K562 (cell line): ENCODE measurements at regions not wholly inside any gene's neighbourhood (a gene's known extent, or its start where the extent isn't known, plus 50 kb on each side); places are given as distances from the start of the nearest gene placed in this dataset.

ENCODE experiments used
- ATAC-seq: fragments of 200-7000 bp; cut with Tn5 transposase; 3 replicates; pipeline ENCODE4 v1.9.1; 2020; ENCODE audit warnings: moderate library complexity
- BruUV-seq: library from RNA; stranded (reverse); fragments of 400-500 nt; replicated peaks from 2 replicates; lab custom pipeline; 2021; lab: Mats Ljungman, UMichigan
- CTCF ChIA-PET: fragments of 300-600 bp; formaldehyde crosslinking; extraction: SDS; loops from one replicate; lab custom pipeline; 2021; ENCODE audit warnings: low intra/inter-chr PET ratio; lab: Yijun Ruan, JAX
- POLR2A ChIA-PET: fragments of 300-600, 350-650 bp; sonication (Branson Sonifier 250); formaldehyde crosslinking; extraction: SDS; loops from one replicate; lab custom pipeline; 2021; ENCODE audit warnings: antibody characterized with exemption, inconsistent platforms; lab: Yijun Ruan, JAX
- DNase-seq, 4 experiments: peaks; one replicate each; pipeline versions ENCODE4 v3.0.0 to v3.0.0-alpha.2; 2011 to 2018; ENCODE audit warnings: low spot score in 3 of 4, mixed read lengths in 3 of 4; ENCODE audit errors: extremely low read depth in 1 of 4
- FAIRE-seq: peaks from 2 replicates; lab custom pipeline; 2011; peaks lifted over from hg19 to GRCh38; lab: Jason Lieb, UNC
- H2AFZ ChIP-seq: 2 replicates; pipeline ENCODE4 v1.6.0; 2011; ENCODE audit warnings: low read depth, low read length, control low read depth, inconsistent platforms
- H3K27ac ChIP-seq: fragments of 200-600 bp; 3 replicates; pipeline ENCODE4 v1.8.0; 2011; ENCODE audit warnings: low read depth, mild to moderate bottlenecking, control low read depth, inconsistent platforms, low read length, moderate library complexity, mixed read lengths; ENCODE audit errors: extremely low read depth
- H3K27me3 ChIP-seq, 2 experiments: fragments of 300-600 bp in 1 of 2; 2 replicates in 1 of 2; 3 replicates in 1 of 2; pipeline versions ENCODE4 v1.6.0 to v1.8.0; 2011; ENCODE audit warnings: inconsistent platforms in 2 of 2, low read length in 2 of 2, mild to moderate bottlenecking in 1 of 2, mixed read lengths in 1 of 2, moderate library complexity in 1 of 2; ENCODE audit not compliant: control insufficient read depth in 2 of 2, insufficient read depth in 2 of 2
- H3K36me3 ChIP-seq: fragments of 300-600 bp; 3 replicates; pipeline ENCODE4 v1.8.0; 2011; ENCODE audit warnings: mild to moderate bottlenecking, low read length, inconsistent platforms; ENCODE audit not compliant: control insufficient read depth, insufficient read depth
- H3K4me1 ChIP-seq, 2 experiments: fragments of 200-600 bp in 1 of 2; replicated peaks in 1 of 2; 2 replicates in 1 of 2; 3 replicates in 1 of 2; pipeline versions ENCODE4 v1.5.1 to v1.8.0; 2011; ENCODE audit warnings: inconsistent platforms in 2 of 2, low read length in 2 of 2, mild to moderate bottlenecking in 1 of 2, mixed read lengths in 1 of 2, moderate library complexity in 1 of 2; ENCODE audit not compliant: control insufficient read depth in 2 of 2, insufficient read depth in 2 of 2
- H3K4me2 ChIP-seq: 2 replicates; pipeline ENCODE4 v1.6.1; 2011; ENCODE audit warnings: low read length, control low read depth, inconsistent platforms, mixed read lengths; ENCODE audit not compliant: insufficient read depth
- H3K4me3 ChIP-seq: fragments of 200-600 bp; sonication (generic), shearing (Covaris generic); 2 replicates; pipeline ENCODE4 v1.5.1; 2016; ENCODE audit warnings: control low read depth, inconsistent platforms
- H3K79me2 ChIP-seq: fragments of 200-600 bp; 3 replicates; pipeline ENCODE4 v1.8.0; 2011; ENCODE audit warnings: low read length, inconsistent platforms; ENCODE audit not compliant: control insufficient read depth, insufficient read depth
- H3K9ac ChIP-seq, 2 experiments: 2 replicates each; pipeline versions ENCODE4 v1.6.0 to v1.6.1; 2011; ENCODE audit warnings: low read depth in 2 of 2, low read length in 2 of 2, control low read depth in 1 of 2, inconsistent platforms in 1 of 2, mild to moderate bottlenecking in 1 of 2, mixed read lengths in 1 of 2; ENCODE audit not compliant: insufficient read depth in 1 of 2
- H3K9me1 ChIP-seq: one replicate; pipeline ENCODE4 v1.6.0; 2011; ENCODE audit warnings: inconsistent platforms, mild to moderate bottlenecking, low read length, moderate library complexity; ENCODE audit not compliant: control insufficient read depth, insufficient read depth
- H3K9me3 ChIP-seq: replicated peaks from 2 replicates; pipeline ENCODE4 v1.5.1; 2011; ENCODE audit warnings: low read depth, low read length, inconsistent platforms; ENCODE audit not compliant: control insufficient read depth, insufficient read depth
- H4K20me1 ChIP-seq: replicated peaks from 2 replicates; pipeline ENCODE4 v1.6.1; 2011; ENCODE audit warnings: low read length, inconsistent platforms, mixed read lengths; ENCODE audit not compliant: control insufficient read depth, insufficient read depth
- DDX20 ChIP-seq: fragments of 450-650 bp; IDR thresholded peaks from 2 replicates; pipeline ENCODE4 v1.6.1; 2016; ENCODE audit warnings: missing genetic modification characterization, low read depth, mild to moderate bottlenecking, missing compliant biosample characterization, moderate library complexity
- SNRNP70 ChIP-seq: fragments of 200-400 bp; formaldehyde crosslinking; optimal IDR thresholded peaks from 2 replicates; pipeline ENCODE3; 2017; ENCODE audit warnings: low read depth, low read length
- ZBTB7A ChIP-seq: IDR thresholded peaks from 2 replicates; pipeline ENCODE4 v1.6.1; 2011; ENCODE audit warnings: low read depth, mild to moderate bottlenecking, low read length, moderate library complexity, borderline replicate concordance; ENCODE audit not compliant: control insufficient read depth
- ZNF24 ChIP-seq: fragments of 450-650 bp; IDR thresholded peaks from 2 replicates; pipeline ENCODE4 v1.6.1; 2016
- WGBS: fragments of 100-300 bp; shearing (Covaris generic); methylation state at CpG from one replicate; pipeline ENCODE4 v1.1.6; 2016; ENCODE audit warnings: low coverage, mixed read lengths; ENCODE audit not compliant: insufficient coverage; ENCODE audit errors: missing lambda C conversion rate; 5-methylcytosine and 5-hydroxymethylcytosine counted together
- in situ Hi-C: fragments of 300-500 bp; cut with MboI; formaldehyde crosslinking; loops from 4 replicates; pipeline ENCODE4 v1.15.0; 2018; ENCODE audit warnings: inconsistent platforms, mixed read lengths
- intact Hi-C: fragments of 100-400 bp; cut with micrococcal nuclease; formaldehyde crosslinking; loops from 2 replicates; pipeline ENCODE4 v1.14.2; 2022
- TF ChIP-seq, protein P1 (sequence below): fragments of 450-650 bp; formaldehyde crosslinking; IDR thresholded peaks from 2 replicates; pipeline ENCODE4 v1.4.0; 2020; ENCODE audit warnings: mild to moderate bottlenecking, moderate library complexity
- TF ChIP-seq, protein P2 (sequence below): fragments of 450-650 bp; formaldehyde crosslinking; IDR thresholded peaks from 2 replicates; pipeline ENCODE4 v1.4.0; 2020; ENCODE audit warnings: mild to moderate bottlenecking, moderate library complexity
- TF ChIP-seq, protein P3 (sequence below): sonication (generic); formaldehyde crosslinking; IDR thresholded peaks from 2 replicates; pipeline ENCODE4 v1.8.0; 2022; ENCODE audit warnings: missing genetic modification reagents, mild to moderate bottlenecking, borderline replicate concordance
- TF ChIP-seq, protein P4 (sequence below): sonication (generic); formaldehyde crosslinking; IDR thresholded peaks from 2 replicates; pipeline ENCODE4 v1.8.0; 2023; ENCODE audit warnings: missing genetic modification reagents, mild to moderate bottlenecking, borderline replicate concordance
- TF ChIP-seq, protein P5 (sequence below): sonication (generic); formaldehyde crosslinking; IDR thresholded peaks from 2 replicates; pipeline ENCODE4 v1.8.1; 2022; ENCODE audit warnings: missing genetic modification reagents

DNA sequence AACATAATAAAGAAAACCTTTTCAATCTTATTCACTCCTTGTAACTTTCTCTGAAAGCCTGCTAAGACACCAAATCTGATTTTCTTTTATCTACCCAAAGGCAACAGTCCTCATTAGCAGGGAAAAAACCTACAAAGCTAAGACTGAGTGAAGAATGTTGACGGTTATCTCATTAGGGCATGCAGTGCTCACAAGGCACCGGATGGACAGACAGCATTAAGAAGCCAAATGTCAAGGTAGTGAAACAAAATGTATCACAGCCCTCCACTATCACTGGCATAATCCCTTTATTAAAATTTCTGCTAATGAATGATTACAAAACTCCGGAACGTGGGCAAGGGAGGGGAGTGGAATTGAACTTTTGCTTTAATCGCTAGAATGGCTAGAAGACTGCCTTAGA is 442.8 kb downstream of the NEBL start:
- Histone ChIP-seq H3K27ac (no peak overlapping the region), H2AFZ (no peak overlapping the region), H3K4me1 (no peaks in the 10 kb centered on the region), H3K27me3 (no peaks in the 10 kb centered on the region), H3K4me2 (no peak overlapping the region), H3K9me1 (no peaks in the 10 kb centered on the region), H3K4me3 (no peak overlapping the region), H3K9ac (no peak overlapping the region), H3K79me2 (no peaks in the 10 kb centered on the region), H3K36me3 (no peaks in the 10 kb centered on the region), H4K20me1 (no peaks in the 10 kb centered on the region), H3K9me3 (no peaks in the 10 kb centered on the region; the same call in 1 of the 2 replicates)
- ChIA-PET POLR2A (no interaction called here), CTCF (no interaction called here)
- in situ Hi-C loops (no loop called here), intact Hi-C loops (no loop called here)
- WGBS: 0% methylated on average over 5 of the region's 5 CpGs
- FAIRE-seq (no peak), DNase-seq (no peak), ATAC-seq (no peak)
- BruUV-seq: no TSS peak
- TF ChIP-seq, protein P1, sequence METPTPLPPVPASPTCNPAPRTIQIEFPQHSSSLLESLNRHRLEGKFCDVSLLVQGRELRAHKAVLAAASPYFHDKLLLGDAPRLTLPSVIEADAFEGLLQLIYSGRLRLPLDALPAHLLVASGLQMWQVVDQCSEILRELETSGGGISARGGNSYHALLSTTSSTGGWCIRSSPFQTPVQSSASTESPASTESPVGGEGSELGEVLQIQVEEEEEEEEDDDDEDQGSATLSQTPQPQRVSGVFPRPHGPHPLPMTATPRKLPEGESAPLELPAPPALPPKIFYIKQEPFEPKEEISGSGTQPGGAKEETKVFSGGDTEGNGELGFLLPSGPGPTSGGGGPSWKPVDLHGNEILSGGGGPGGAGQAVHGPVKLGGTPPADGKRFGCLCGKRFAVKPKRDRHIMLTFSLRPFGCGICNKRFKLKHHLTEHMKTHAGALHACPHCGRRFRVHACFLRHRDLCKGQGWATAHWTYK (CRISPR knock-in tag): no peak
- TF ChIP-seq, protein P2, sequence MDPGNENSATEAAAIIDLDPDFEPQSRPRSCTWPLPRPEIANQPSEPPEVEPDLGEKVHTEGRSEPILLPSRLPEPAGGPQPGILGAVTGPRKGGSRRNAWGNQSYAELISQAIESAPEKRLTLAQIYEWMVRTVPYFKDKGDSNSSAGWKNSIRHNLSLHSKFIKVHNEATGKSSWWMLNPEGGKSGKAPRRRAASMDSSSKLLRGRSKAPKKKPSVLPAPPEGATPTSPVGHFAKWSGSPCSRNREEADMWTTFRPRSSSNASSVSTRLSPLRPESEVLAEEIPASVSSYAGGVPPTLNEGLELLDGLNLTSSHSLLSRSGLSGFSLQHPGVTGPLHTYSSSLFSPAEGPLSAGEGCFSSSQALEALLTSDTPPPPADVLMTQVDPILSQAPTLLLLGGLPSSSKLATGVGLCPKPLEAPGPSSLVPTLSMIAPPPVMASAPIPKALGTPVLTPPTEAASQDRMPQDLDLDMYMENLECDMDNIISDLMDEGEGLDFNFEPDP (CRISPR knock-in tag): no peak
- TF ChIP-seq ZBTB7A: no peak
- no peak for TF ChIP-seq ZNF24
- no peak for TF ChIP-seq SNRNP70
- no peak for TF ChIP-seq DDX20 (tag)
- TF ChIP-seq, protein P3, sequence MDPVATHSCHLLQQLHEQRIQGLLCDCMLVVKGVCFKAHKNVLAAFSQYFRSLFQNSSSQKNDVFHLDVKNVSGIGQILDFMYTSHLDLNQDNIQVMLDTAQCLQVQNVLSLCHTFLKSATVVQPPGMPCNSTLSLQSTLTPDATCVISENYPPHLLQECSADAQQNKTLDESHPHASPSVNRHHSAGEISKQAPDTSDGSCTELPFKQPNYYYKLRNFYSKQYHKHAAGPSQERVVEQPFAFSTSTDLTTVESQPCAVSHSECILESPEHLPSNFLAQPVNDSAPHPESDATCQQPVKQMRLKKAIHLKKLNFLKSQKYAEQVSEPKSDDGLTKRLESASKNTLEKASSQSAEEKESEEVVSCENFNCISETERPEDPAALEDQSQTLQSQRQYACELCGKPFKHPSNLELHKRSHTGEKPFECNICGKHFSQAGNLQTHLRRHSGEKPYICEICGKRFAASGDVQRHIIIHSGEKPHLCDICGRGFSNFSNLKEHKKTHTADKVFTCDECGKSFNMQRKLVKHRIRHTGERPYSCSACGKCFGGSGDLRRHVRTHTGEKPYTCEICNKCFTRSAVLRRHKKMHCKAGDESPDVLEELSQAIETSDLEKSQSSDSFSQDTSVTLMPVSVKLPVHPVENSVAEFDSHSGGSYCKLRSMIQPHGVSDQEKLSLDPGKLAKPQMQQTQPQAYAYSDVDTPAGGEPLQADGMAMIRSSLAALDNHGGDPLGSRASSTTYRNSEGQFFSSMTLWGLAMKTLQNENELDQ (CRISPR knock-in tag): no peak
- TF ChIP-seq, protein P4, sequence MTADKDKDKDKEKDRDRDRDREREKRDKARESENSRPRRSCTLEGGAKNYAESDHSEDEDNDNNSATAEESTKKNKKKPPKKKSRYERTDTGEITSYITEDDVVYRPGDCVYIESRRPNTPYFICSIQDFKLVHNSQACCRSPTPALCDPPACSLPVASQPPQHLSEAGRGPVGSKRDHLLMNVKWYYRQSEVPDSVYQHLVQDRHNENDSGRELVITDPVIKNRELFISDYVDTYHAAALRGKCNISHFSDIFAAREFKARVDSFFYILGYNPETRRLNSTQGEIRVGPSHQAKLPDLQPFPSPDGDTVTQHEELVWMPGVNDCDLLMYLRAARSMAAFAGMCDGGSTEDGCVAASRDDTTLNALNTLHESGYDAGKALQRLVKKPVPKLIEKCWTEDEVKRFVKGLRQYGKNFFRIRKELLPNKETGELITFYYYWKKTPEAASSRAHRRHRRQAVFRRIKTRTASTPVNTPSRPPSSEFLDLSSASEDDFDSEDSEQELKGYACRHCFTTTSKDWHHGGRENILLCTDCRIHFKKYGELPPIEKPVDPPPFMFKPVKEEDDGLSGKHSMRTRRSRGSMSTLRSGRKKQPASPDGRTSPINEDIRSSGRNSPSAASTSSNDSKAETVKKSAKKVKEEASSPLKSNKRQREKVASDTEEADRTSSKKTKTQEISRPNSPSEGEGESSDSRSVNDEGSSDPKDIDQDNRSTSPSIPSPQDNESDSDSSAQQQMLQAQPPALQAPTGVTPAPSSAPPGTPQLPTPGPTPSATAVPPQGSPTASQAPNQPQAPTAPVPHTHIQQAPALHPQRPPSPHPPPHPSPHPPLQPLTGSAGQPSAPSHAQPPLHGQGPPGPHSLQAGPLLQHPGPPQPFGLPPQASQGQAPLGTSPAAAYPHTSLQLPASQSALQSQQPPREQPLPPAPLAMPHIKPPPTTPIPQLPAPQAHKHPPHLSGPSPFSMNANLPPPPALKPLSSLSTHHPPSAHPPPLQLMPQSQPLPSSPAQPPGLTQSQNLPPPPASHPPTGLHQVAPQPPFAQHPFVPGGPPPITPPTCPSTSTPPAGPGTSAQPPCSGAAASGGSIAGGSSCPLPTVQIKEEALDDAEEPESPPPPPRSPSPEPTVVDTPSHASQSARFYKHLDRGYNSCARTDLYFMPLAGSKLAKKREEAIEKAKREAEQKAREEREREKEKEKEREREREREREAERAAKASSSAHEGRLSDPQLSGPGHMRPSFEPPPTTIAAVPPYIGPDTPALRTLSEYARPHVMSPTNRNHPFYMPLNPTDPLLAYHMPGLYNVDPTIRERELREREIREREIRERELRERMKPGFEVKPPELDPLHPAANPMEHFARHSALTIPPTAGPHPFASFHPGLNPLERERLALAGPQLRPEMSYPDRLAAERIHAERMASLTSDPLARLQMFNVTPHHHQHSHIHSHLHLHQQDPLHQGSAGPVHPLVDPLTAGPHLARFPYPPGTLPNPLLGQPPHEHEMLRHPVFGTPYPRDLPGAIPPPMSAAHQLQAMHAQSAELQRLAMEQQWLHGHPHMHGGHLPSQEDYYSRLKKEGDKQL (CRISPR knock-in tag): no peak
- TF ChIP-seq, protein P5, sequence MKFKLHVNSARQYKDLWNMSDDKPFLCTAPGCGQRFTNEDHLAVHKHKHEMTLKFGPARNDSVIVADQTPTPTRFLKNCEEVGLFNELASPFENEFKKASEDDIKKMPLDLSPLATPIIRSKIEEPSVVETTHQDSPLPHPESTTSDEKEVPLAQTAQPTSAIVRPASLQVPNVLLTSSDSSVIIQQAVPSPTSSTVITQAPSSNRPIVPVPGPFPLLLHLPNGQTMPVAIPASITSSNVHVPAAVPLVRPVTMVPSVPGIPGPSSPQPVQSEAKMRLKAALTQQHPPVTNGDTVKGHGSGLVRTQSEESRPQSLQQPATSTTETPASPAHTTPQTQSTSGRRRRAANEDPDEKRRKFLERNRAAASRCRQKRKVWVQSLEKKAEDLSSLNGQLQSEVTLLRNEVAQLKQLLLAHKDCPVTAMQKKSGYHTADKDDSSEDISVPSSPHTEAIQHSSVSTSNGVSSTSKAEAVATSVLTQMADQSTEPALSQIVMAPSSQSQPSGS: no peak
